Tibial nerve (tissue), 4 donors: ENCODE measurements at regions not wholly inside any gene's neighbourhood (a gene's known extent, or its start where the extent isn't known, plus 50 kb on each side); places are given as distances from the start of the nearest gene placed in this dataset.

Experiments used
- DNase-seq, 2 donors: peaks; one replicate each; pipeline ENCODE4 v3.0.0-alpha.2; 2019; ENCODE audit warnings: low spot score in 2 of 2
- H3K27ac ChIP-seq, 4 donors: fragments of 200-600 bp; sonication (generic) in 3 of 4; one replicate each; pipeline ENCODE4 v1.5.1; 2017 to 2019; ENCODE audit warnings: mild to moderate bottlenecking in 1 of 4
- H3K27me3 ChIP-seq, 2 donors: fragments of 200-600 bp; sonication (generic) in 1 of 2; one replicate each; pipeline versions ENCODE4 v1.5.1 to v1.6.0; 2017 to 2019
- H3K36me3 ChIP-seq, 3 donors: fragments of 200-600 bp; sonication (generic); one replicate each; pipeline ENCODE4 v1.5.1; 2018 to 2019
- H3K4me1 ChIP-seq, 4 donors: fragments of 200-600 bp; sonication (generic) in 3 of 4; one replicate each; pipeline ENCODE4 v1.5.1; 2017 to 2019
- H3K4me3 ChIP-seq, 4 donors: fragments of 200-600 bp; sonication (generic) in 3 of 4; one replicate each; pipeline ENCODE4 v1.5.1; 2017 to 2019; ENCODE audit warnings: mild to moderate bottlenecking in 1 of 4, moderate library complexity in 1 of 4
- H3K9me3 ChIP-seq, 4 donors: fragments of 200-600 bp; sonication (generic) in 3 of 4; one replicate each; pipeline ENCODE4 v1.5.1; 2017 to 2019
- EP300 ChIP-seq, 2 donors: sonication (generic); formaldehyde crosslinking; IDR thresholded peaks; one replicate each; pipeline ENCODE4 v1.6.1; 2017; ENCODE audit warnings: antibody characterized with exemption in 2 of 2, mild to moderate bottlenecking in 1 of 2
- POLR2A ChIP-seq, 2 donors: fragments of 450-650 bp; IDR thresholded peaks; one replicate each; pipeline ENCODE4 v1.6.1; 2017; ENCODE audit warnings: antibody characterized with exemption in 2 of 2, mild to moderate bottlenecking in 2 of 2, moderate library complexity in 2 of 2
- WGBS, 2 donors: methylation state at CpG; one replicate each; pipeline ENCODE4 v1.1.5; 2018; 5-methylcytosine and 5-hydroxymethylcytosine counted together
- TF ChIP-seq, protein P1 (sequence below), 5 experiments: fragments of 200-600 bp in 3 of 5; fragments of 450-650 bp in 2 of 5; sonication (generic) in 3 of 5; IDR thresholded peaks; one replicate each; pipeline ENCODE4 v1.5.1; 2016 to 2019; ENCODE audit warnings: antibody characterized with exemption in 5 of 5, mild to moderate bottlenecking in 3 of 5, moderate library complexity in 2 of 5

DNA sequence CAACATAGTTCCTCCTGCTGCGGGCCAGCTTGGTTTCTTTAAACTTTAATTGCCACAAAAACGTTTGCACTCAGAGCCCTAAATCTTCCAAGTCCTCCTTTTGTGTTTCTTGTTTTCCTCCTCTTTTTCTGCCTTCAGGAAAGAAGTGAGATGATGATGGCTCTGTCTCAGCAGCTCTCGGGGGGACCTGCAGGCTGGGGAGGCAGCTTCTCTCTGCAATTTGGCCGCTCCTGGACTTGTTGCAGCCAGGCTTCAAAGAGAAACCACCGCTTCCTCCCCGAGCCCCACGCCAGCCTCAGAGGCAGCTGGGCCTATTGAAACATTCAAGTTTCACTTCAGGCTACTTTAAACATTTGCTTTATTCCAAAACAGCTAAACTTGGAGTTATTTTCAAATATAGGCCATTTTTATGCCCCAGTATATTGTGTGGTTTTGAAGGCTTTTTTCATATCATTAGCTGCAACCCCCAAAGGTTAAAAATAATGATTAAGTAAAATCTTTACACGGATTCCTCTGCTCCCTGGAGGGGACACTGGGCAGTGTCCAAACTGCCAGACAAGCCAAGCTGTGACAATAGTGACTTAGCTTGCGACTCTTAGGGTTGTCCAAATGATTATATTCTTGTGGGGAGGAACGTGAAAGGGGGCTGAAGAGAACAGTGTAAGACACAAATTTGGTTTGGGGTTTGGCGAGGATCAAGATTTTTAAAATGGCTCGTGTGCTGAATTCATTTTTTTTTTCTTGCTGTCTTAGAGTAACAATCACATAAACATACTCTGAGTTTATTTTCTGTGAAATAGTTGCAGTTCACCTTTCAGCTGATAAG lies 330.8 kb downstream of the DLEU7 start:
- Histone ChIP-seq H3K27ac (peak overlapping the region; percentile 33 to 83 (median 81)), H3K4me1 (peaks cover 0 to 28% (median 21%) of the 10 kb centered on the region in 4 donors), H3K27me3 (no peaks in the 10 kb centered on the region), H3K9me3 (no peaks in the 10 kb centered on the region), H3K36me3 (no peaks in the 10 kb centered on the region), H3K4me3 (peak overlapping the region; percentile 7 to 43 (median 28))
- DNase-seq: peak; percentile 38 to 44
- TF ChIP-seq EP300 (IDR thresholded peaks at IDR 0.05): no peak
- TF ChIP-seq, protein P1, sequence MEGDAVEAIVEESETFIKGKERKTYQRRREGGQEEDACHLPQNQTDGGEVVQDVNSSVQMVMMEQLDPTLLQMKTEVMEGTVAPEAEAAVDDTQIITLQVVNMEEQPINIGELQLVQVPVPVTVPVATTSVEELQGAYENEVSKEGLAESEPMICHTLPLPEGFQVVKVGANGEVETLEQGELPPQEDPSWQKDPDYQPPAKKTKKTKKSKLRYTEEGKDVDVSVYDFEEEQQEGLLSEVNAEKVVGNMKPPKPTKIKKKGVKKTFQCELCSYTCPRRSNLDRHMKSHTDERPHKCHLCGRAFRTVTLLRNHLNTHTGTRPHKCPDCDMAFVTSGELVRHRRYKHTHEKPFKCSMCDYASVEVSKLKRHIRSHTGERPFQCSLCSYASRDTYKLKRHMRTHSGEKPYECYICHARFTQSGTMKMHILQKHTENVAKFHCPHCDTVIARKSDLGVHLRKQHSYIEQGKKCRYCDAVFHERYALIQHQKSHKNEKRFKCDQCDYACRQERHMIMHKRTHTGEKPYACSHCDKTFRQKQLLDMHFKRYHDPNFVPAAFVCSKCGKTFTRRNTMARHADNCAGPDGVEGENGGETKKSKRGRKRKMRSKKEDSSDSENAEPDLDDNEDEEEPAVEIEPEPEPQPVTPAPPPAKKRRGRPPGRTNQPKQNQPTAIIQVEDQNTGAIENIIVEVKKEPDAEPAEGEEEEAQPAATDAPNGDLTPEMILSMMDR (IDR thresholded peaks at IDR 0.05): peak in 2 of 5 experiments; percentile 22 to 33
- 4 to 7% methylated on average over 12 of the region's 12 CpGs for WGBS, 2 donors

DNA sequence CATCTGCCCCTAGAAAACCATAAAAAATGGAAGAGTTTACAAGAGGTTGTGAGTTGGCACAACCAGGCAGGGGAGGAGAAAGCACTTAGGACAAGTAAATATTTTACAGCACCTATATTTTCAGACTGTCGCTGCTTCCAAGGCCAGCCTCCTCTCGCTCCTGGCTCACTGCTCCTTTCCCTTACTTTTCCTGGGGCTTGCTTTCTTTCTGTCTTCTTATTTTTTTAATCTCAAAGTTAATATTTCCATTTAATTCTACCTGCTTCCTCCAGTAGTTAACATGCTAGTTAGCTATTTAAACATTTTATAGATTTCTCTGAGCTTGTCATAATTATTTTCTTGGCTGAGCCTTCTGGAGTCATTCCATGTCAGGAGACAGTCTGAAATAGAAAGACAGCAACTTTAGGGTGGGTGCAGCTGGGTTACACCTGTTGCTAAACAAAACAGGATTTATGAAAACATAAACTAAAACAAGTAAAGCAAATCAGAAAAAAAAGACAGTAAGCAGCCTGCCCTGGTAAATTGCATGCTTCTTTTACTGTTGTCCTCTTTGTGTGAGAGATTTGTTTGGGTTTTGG lies 330.1 kb downstream of the DLEU7 start:
- H3K9me3 ChIP-seq: no peaks in the 10 kb centered on the region
- no peaks in the 10 kb centered on the region for H3K36me3 ChIP-seq
- peaks cover 0 to 33% (median 21%) of the 10 kb centered on the region in 4 donors for H3K4me1 ChIP-seq
- H3K27me3 ChIP-seq: no peaks in the 10 kb centered on the region
- no peak for TF ChIP-seq POLR2A (IDR thresholded peaks at IDR 0.05)
- no peak for TF ChIP-seq EP300 (IDR thresholded peaks at IDR 0.05)
- TF ChIP-seq, protein P1 (IDR thresholded peaks at IDR 0.05): no peak
- H3K4me3 ChIP-seq: peak overlapping the region in 1 of 4 donors; percentile 43
- no peak for DNase-seq
- 35 to 49% methylated on average over 2 of the region's 2 CpGs for WGBS, 2 donors
- peak overlapping the region; percentile 33 to 83 (median 81) for H3K27ac ChIP-seq

DNA sequence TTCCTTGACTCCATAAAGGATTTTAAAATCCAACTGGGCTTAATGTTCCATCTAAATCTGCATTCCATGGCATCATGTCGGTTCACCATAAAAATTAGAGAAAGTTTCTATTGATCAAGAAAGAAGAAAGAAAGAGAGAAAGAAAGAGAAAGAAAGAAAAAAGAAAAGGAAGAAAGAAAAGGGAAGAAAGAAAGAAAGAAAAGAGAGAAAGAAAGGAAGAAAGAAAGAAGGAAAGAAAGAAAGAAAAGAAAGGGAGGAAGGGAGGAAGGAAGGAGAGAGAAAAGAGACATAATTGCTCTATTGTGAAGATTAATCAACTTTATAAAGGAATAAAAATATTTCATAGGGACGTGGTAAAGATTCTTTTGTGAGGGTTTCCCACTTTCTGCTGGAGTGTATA lies 329.2 kb downstream of the DLEU7 start:
- no peak overlapping the region for H3K4me3 ChIP-seq
- no peaks in the 10 kb centered on the region for H3K9me3 ChIP-seq
- no peak for DNase-seq
- no peaks in the 10 kb centered on the region for H3K27me3 ChIP-seq
- H3K27ac ChIP-seq: no peak overlapping the region
- peaks cover 0 to 40% (median 25%) of the 10 kb centered on the region in 4 donors for H3K4me1 ChIP-seq
- H3K36me3 ChIP-seq: no peaks in the 10 kb centered on the region
- no peak for TF ChIP-seq POLR2A (IDR thresholded peaks at IDR 0.05)
- TF ChIP-seq, protein P1 (IDR thresholded peaks at IDR 0.05): no peak
- no peak for TF ChIP-seq EP300 (IDR thresholded peaks at IDR 0.05)
- WGBS, 2 donors: 66% methylated on average over 2 of the region's 2 CpGs

DNA sequence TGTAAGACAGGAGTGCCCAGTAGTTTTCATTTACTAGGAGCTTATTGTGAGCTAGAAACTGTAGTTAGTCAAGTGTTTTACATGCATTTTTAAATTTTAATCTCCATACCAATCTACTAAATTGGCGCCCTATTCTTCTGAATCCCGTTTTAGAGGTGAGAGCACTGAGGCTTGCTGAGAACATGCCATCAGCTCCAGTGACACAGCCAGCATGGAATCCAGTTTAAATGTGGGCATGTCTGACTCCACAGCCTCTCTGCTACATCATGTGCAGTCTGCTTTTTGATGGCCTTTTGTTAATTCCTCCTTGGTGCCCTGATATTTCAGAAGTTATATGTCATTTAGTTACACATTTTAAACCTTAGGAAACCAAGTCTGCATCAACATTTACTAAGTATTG lies 325.4 kb downstream of the DLEU7 start:
- 73 to 76% methylated on average over 2 of the region's 2 CpGs for WGBS, 2 donors
- no peaks in the 10 kb centered on the region for H3K27me3 ChIP-seq
- H3K27ac ChIP-seq: peak overlapping the region in 2 of 4 donors; percentile 66 to 75
- H3K36me3 ChIP-seq: no peaks in the 10 kb centered on the region
- H3K9me3 ChIP-seq: no peaks in the 10 kb centered on the region
- H3K4me1 ChIP-seq: peaks cover 0 to 54% (median 27%) of the 10 kb centered on the region in 4 donors
- no peak for DNase-seq
- TF ChIP-seq, protein P1 (IDR thresholded peaks at IDR 0.05): no peak
- no peak overlapping the region for H3K4me3 ChIP-seq

DNA sequence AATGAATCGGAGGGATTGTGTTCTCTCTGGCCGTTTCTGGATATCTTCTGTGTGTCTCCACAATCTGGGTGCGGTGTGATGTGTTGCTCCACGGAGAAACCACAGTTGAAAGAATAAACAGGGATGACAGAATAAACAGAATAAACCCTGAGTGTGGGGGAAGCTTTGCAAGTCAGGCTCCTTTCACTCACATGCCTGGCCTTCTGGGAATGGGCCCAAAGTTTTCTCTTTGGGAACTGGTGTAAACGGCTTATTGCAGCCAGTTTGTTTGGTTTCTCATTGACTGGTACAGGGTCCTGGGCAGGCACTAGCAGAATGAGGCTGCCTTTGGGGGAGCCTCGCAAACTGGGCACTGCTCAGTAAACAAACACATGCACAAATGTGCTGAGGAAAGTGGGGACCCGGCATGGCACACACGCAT lies 324.7 kb downstream of the DLEU7 start:
- no peaks in the 10 kb centered on the region for H3K27me3 ChIP-seq
- no peak overlapping the region for H3K4me3 ChIP-seq
- peaks cover 0 to 50% (median 20%) of the 10 kb centered on the region in 4 donors for H3K4me1 ChIP-seq
- no peak for DNase-seq
- TF ChIP-seq POLR2A (IDR thresholded peaks at IDR 0.05) (no peak), EP300 (IDR thresholded peaks at IDR 0.05) (peak in 1 of 2 donors; percentile 61)
- H3K9me3 ChIP-seq: no peaks in the 10 kb centered on the region
- no peaks in the 10 kb centered on the region for H3K36me3 ChIP-seq
- peak overlapping the region in 3 of 4 donors; percentile 10 to 75 (median 66) for H3K27ac ChIP-seq
- 41 to 47% methylated on average over 8 of the region's 8 CpGs for WGBS, 2 donors
